HG03354 (cell line): ENCODE measurements at regions not wholly inside any gene's neighbourhood (a gene's known extent, or its start where the extent isn't known, plus 50 kb on each side); places are given as distances from the start of the nearest gene placed in this dataset.

ENCODE experiments used
- ATAC-seq: cut with Tn5 transposase; IDR thresholded peaks from one replicate; pipeline ENCODE4 v1.9.1; 2021; ENCODE audit warnings: mild to moderate bottlenecking; ENCODE audit not compliant: unreplicated experiment, poor library complexity, severe bottlenecking

- no peak for ATAC-seq
These were observed 496.7 kb downstream of the RNF144B start for GRCh38 chr6:18883851-18884250.

DNA sequence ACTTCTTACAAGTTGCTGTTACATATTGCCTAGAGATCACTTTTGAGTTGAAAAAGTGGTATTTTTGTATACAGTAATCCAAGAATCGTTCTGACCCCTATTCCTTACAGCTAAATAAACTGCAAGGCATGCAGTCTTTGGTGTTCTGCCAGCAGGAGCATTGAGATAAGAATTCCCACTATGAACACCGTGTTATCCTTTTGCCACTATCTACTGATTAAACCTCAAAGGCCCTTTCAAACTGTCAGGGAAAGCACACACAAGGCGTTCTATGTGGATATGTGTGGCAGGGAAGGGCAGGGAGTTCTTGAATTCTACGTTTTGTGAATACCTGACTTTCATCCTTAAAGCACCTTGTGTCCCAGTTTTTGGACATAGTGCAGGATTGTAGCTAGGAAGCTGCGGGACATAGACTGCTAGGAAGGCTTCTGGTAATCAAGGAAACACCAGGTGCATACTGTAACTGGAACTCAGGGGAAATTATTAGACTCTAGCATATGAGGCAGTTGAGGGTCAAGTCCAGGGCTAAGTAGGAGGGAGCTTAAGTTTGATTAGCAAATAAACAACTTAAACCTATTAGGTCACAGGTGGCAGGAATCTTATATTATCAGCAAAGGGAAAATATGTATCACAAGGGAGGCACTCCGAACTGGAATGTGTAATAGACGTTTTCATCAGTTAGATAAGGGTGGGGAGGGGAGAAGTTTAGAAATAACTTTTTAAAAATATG, 506.6 kb downstream of the RNF144B start:
- no peak for ATAC-seq

DNA sequence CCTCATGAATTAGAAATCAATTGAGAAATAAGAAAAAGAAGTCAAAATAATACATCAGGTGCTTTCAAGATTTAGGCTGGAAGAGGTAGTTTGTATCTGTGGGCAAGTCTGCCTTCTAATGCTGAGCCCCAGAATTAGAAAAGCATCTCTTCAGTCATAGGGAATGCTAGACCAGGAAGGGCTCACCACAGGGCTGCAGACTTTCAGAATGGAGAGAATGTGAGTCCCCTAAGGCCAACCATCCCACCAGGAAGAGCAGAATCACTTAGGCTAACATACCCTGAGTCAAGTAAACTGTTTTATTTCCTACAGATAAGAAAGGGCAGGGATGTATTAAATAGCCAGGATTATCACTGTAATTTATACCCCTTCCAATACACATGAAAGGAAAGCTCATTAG, 510.2 kb downstream of the RNF144B start:
- no peak for ATAC-seq

DNA sequence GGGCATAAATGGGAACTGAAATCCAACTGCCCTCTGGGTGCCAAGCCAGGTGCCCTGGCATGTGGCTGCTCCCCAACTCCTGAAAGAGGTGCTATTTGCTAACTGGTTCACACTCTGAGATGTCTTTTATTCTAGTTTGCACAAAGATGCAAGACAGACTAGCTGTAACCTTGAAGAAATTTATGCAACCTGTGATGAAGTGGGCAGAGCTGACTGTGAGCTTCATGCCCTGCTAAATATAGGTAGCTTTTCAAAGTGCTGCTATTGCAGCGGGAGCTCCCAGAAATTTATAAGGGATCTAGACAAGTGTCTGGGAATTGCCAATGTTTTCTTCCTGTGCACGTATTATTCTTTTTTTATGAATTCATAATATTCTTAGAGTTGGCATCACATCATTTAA, 517.5 kb downstream of the RNF144B start:
- ATAC-seq = no peak

GRCh38 chr6:18920701-18921100, 533.6 kb downstream of the RNF144B start:
- ATAC-seq = no peak

GRCh38 chr6:18931086-18931485, 543.9 kb downstream of the RNF144B start:
- ATAC-seq = no peak

DNA sequence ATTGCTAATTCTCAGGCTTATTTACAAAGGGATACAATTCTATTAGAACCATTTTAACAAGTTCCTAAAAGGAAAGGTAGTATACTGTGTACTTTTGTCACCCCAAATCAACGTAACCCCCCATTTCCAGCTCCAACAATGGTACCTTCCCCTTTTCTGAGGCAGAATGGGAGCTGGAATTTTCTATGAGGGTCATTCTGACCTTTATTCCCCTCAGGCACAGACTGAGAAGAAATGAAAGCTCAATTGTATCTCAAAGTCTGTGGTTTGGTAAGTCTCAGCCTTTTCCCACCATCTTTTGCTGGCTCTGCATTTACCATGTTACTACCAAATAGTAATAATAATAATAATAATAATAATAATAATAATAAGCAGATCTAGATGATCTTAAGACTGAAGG, 571.0 kb downstream of the RNF144B start:
- ATAC-seq = no peak

- ATAC-seq = no peak
These were observed 574.4 kb downstream of the RNF144B start for GRCh38 chr6:18961566-18961965.

- ATAC-seq = no peak
These were observed 575.3 kb downstream of the RNF144B start for GRCh38 chr6:18962361-18962905.

DNA sequence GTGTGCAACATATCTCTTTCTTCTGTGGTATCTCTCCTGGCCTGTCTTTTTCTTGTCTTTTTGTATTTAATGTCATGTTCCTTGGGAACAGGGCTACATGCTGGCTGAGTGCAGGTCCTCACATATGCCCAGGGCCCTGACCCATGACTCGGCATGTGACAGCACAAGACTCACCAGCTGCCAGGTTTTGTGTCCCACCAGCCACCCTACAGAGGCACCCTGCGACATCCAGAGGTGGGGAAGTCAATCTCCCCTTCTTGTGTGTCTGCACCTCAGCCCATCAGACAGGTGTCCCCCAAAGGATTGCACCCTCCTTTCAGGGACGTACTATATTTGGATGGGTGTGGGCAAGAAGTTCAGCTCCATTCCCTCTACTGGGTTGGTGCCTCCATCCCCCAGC, 576.3 kb downstream of the RNF144B start:
- ATAC-seq = no peak

DNA sequence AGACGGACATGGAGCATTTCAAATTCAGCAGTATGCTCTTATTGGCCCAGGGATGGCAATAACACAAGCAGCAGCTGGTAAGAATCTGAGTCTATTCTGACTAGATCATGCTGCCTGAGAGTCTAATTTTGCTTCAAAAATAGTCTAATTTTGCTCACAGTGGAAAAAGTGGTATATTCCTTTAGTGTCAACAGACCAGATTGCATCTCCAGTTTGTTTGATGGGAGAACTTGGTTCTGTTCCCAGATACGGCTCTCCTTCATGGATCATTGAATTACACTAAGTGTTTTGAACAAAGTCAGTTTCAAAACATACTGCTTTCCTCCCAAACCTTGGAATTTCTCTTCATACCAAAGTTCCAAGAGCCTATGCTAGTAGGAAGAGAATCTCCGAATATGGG, 586.1 kb downstream of the RNF144B start:
- no peak for ATAC-seq

- no peak for ATAC-seq
These were observed 588.9 kb downstream of the RNF144B start for GRCh38 chr6:18976091-18976490.

DNA sequence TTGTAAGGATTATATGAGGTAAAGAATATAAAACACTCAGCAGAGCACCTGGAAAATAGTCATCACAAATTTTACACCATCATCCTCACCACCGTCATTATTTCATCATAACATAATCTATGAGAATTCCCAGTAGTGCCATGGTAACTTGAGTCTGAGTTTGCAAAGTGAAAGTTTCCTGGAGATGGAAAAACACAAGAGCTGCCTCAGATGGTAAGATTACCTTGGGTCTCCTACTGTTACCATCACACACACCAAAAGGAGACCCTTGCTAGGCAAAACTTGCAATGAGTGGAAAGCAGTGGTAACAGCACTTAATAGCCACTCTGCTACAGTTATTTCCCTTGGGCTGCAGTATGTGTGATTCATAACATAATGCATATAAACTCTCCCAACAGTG, 589.8 kb downstream of the RNF144B start:
- no peak for ATAC-seq

GRCh38 chr6:18978337-18979128, 591.4 kb downstream of the RNF144B start:
- ATAC-seq = no peak

DNA sequence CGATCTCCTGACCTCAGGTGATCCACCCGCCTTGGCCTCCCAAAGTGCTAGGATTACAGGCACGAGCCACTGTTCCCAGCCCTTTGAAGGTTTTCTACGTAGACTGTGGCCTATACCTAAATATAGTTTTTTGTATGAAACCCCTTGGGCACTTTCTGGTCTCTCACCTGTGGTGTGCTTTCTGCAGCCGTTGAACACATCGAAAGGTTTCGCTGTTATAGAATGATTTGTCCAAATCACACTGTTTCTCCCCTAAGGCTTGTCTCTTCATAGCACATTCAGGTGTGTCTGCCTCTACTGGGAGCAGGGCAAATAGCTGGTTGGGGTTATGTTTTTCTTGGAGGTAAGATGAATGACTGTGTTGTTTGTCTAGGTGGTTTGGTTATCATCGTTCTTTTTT, 597.9 kb downstream of the RNF144B start:
- no peak for ATAC-seq

DNA sequence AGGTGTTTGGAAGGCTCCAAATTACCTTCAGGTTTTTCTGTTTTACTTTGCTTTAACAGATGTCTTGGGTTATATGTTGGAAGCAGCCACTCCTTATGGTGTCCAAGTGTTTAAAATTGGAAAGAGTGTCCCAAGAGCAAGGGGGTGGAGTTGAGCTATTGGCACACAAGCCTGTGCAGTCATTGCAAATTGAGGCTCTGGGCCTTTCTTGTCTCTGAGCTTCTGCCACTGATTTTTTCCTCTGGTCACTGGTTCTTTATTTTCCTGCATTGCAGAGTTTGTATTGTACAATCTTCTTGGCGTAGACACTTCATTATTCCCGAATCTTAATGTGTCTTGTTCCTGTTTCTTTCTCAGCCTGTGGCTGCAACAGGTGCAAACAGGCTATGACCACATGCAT, 598.8 kb downstream of the RNF144B start:
- no peak for ATAC-seq

- ATAC-seq = no peak
These were observed 601.5 kb downstream of the RNF144B start for GRCh38 chr6:18988636-18989035.

GRCh38 chr6:18990059-18990978, 603.2 kb downstream of the RNF144B start:
- peak; percentile 93 for ATAC-seq

DNA sequence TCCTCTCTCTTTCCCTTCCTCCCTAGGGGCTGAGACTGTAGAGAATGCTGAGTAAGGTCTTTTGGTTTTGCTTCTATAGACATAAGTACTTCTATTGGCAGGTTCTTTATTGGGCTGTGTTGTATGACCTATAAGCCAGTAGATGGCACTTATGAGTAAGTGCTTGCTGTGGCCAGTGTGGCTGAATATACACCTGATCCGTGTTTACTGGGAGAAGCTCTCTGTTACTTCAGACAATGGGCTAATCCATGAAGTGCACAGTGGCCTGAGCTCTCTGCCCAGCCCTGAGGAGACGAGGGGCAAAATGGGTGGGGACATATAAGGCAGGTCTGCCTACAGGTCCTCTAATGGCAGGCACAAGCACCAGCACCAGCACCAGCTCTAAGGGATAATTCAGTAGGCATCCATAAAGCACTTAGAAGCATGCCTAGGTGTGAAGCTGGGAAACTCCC, 610.3 kb downstream of the RNF144B start:
- ATAC-seq = peak; percentile 95

GRCh38 chr6:19002976-19003560, 615.9 kb downstream of the RNF144B start:
- ATAC-seq = no peak
